Esophagus muscularis mucosa (tissue), 4 donors: ENCODE measurements at regions not wholly inside any gene's neighbourhood (a gene's known extent, or its start where the extent isn't known, plus 50 kb on each side); places are given as distances from the start of the nearest gene placed in this dataset.

ENCODE experiments used
- DNase-seq: peaks from one replicate; pipeline ENCODE4 v3.0.0-alpha.2; 2017; ENCODE audit errors: extremely low spot score
- H3K27ac ChIP-seq, 4 donors: fragments of 200-600 bp; sonication (generic); replicated peaks in 1 of 4; 1 replicate in 3 of 4; 2 replicates in 1 of 4; pipeline ENCODE4 v1.5.1; 2016 to 2019; ENCODE audit warnings: mild to moderate bottlenecking in 1 of 4
- H3K27me3 ChIP-seq, 4 donors: fragments of 200-600 bp; sonication (generic); one replicate each; pipeline versions ENCODE4 v1.5.1 to v1.6.0; 2016 to 2019
- H3K36me3 ChIP-seq, 4 donors: fragments of 200-600 bp; sonication (generic); one replicate each; pipeline ENCODE4 v1.5.1; 2016 to 2019
- H3K4me1 ChIP-seq, 4 donors: fragments of 200-600 bp; sonication (generic); one replicate each; pipeline ENCODE4 v1.5.1; 2016 to 2019
- H3K4me3 ChIP-seq, 4 donors: fragments of 200-600 bp; sonication (generic); 1 replicate in 2 of 4; 2 replicates in 2 of 4; pipeline ENCODE4 v1.5.1; 2016 to 2019; ENCODE audit warnings: mild to moderate bottlenecking in 4 of 4, moderate library complexity in 1 of 4
- H3K9me3 ChIP-seq, 4 donors: fragments of 200-600 bp; sonication (generic); 1 replicate in 3 of 4; 2 replicates in 1 of 4; pipeline ENCODE4 v1.5.1; 2016 to 2019
- CTCF ChIP-seq, 3 experiments: fragments of 200-600 bp in 2 of 3; fragments of 450-650 bp in 1 of 3; sonication (generic) in 2 of 3; IDR thresholded peaks; one replicate each; pipeline ENCODE4 v1.5.1; 2017 to 2019; ENCODE audit warnings: antibody characterized with exemption in 3 of 3, mild to moderate bottlenecking in 2 of 3, moderate library complexity in 1 of 3
- EP300 ChIP-seq: sonication (generic); formaldehyde crosslinking; IDR thresholded peaks from one replicate; pipeline ENCODE4 v1.6.1; 2017; ENCODE audit warnings: antibody characterized with exemption
- POLR2A ChIP-seq: fragments of 450-650 bp; IDR thresholded peaks from one replicate; pipeline ENCODE4 v1.6.1; 2017; ENCODE audit warnings: antibody characterized with exemption, moderate library complexity, mild to moderate bottlenecking, low read depth
- POLR2AphosphoS5 ChIP-seq, 2 donors: sonication (generic); formaldehyde crosslinking; IDR thresholded peaks; one replicate each; pipeline ENCODE4 v1.6.1; 2017; ENCODE audit warnings: antibody characterized with exemption in 2 of 2
- WGBS: methylation state at CpG from one replicate; pipeline ENCODE4 v1.1.5; 2018; 5-methylcytosine and 5-hydroxymethylcytosine counted together
- intact Hi-C: fragments of 100-400 bp; cut with DNase I; formaldehyde crosslinking; loops from one replicate; pipeline ENCODE4 v1.15.1; 2023

- H3K36me3 ChIP-seq: no peaks in the 10 kb centered on the region
- TF ChIP-seq POLR2A (no peak), CTCF (IDR thresholded peaks at IDR 0.05) (no peak), POLR2AphosphoS5 (IDR thresholded peaks at IDR 0.05) (no peak), EP300 (no peak)
- intact Hi-C loops: no loop called here
- DNase-seq: no peak
- H3K4me1 ChIP-seq: peaks cover 0 to 5% (median 4%) of the 10 kb centered on the region in 4 donors
- H3K27ac ChIP-seq: no peak overlapping the region
- H3K9me3 ChIP-seq: no peaks in the 10 kb centered on the region
- no peak overlapping the region for H3K4me3 ChIP-seq
- H3K27me3 ChIP-seq: no peaks in the 10 kb centered on the region
- 59% methylated on average over 12 of the region's 12 CpGs for WGBS
Observed at GRCh38 chr5:168042284-168043068, 249.0 kb upstream of the WWC1 start.

- 58% methylated on average over 4 of the region's 4 CpGs for WGBS
- Histone ChIP-seq H3K27ac (no peak overlapping the region), H3K4me3 (no peak overlapping the region), H3K36me3 (no peaks in the 10 kb centered on the region), H3K27me3 (no peaks in the 10 kb centered on the region), H3K4me1 (peaks cover 0 to 13% (median 8%) of the 10 kb centered on the region in 4 donors), H3K9me3 (no peaks in the 10 kb centered on the region)
- DNase-seq: no peak
- TF ChIP-seq EP300 (no peak), POLR2AphosphoS5 (IDR thresholded peaks at IDR 0.05) (no peak), POLR2A (no peak)
- intact Hi-C loops: no loop called here
Observed at GRCh38 chr5:168046163-168046562, 245.3 kb upstream of the WWC1 start.

GRCh38 chr5:168047043-168047668, 244.3 kb upstream of the WWC1 start:
- Histone ChIP-seq H3K4me1 (peaks cover 0 to 13% (median 8%) of the 10 kb centered on the region in 4 donors), H3K27me3 (no peaks in the 10 kb centered on the region), H3K9me3 (no peaks in the 10 kb centered on the region), H3K27ac (no peak overlapping the region), H3K36me3 (no peaks in the 10 kb centered on the region), H3K4me3 (no peak overlapping the region)
- intact Hi-C loops: no loop called here
- DNase-seq: no peak
- TF ChIP-seq CTCF (IDR thresholded peaks at IDR 0.05) (peak; percentile 38 to 50 (median 46)), POLR2A (no peak)
- 45% methylated on average over 11 of the region's 11 CpGs for WGBS

- H3K27me3 ChIP-seq: no peaks in the 10 kb centered on the region
- DNase-seq: no peak
- peaks cover 0 to 13% (median 8%) of the 10 kb centered on the region in 4 donors for H3K4me1 ChIP-seq
- no peaks in the 10 kb centered on the region for H3K36me3 ChIP-seq
- intact Hi-C loops: loop anchor here (2.0 kb wide), 1 partner anchor 323 kb away; no protein-coding TSS in a partner anchor
- no peak for TF ChIP-seq EP300
- TF ChIP-seq CTCF (IDR thresholded peaks at IDR 0.05): peak in 1 of 3 experiments; percentile 0
- no peak overlapping the region for H3K27ac ChIP-seq
- H3K9me3 ChIP-seq: no peaks in the 10 kb centered on the region
- no peak overlapping the region for H3K4me3 ChIP-seq
- WGBS: 46% methylated on average over 1 of the region's 1 CpG
Observed at GRCh38 chr5:168047669-168048111, 243.8 kb upstream of the WWC1 start.

- 79% methylated on average over 1 of the region's 1 CpG for WGBS
- intact Hi-C loops: loop anchor here (2.0 kb wide), 1 partner anchor 324 kb away; no protein-coding TSS in a partner anchor
- no peak for DNase-seq
Observed at GRCh38 chr5:168048486-168048885, 243.0 kb upstream of the WWC1 start.

More at GRCh38 chr5:168048486-168048885, 243.0 kb upstream of the WWC1 start:
- Histone ChIP-seq H3K27me3 (no peaks in the 10 kb centered on the region), H3K4me3 (no peak overlapping the region), H3K9me3 (no peaks in the 10 kb centered on the region), H3K27ac (no peak overlapping the region), H3K4me1 (peaks cover 0 to 13% (median 8%) of the 10 kb centered on the region in 4 donors), H3K36me3 (no peaks in the 10 kb centered on the region)
- TF ChIP-seq POLR2AphosphoS5 (IDR thresholded peaks at IDR 0.05) (no peak), EP300 (no peak), POLR2A (no peak), CTCF (IDR thresholded peaks at IDR 0.05) (no peak)
